Uterus (tissue), 3 donors: ENCODE measurements at regions not wholly inside any gene's neighbourhood (a gene's known extent, or its start where the extent isn't known, plus 50 kb on each side); places are given as distances from the start of the nearest gene placed in this dataset.

Source experiments
- DNase-seq, 2 donors: peaks; one replicate each; pipeline ENCODE4 v3.0.0-alpha.2; 2019 to 2020
- H3K27ac ChIP-seq, 2 donors: fragments of 200-600 bp; sonication (generic); 1 replicate in 1 of 2; 2 replicates in 1 of 2; pipeline ENCODE4 v1.5.1; 2016 to 2018
- H3K27me3 ChIP-seq, 2 donors: fragments of 200-600 bp; sonication (generic); one replicate each; pipeline ENCODE4 v1.5.1; 2018 to 2019; ENCODE audit warnings: control low read depth in 1 of 2
- H3K36me3 ChIP-seq, 2 donors: fragments of 200-600 bp; sonication (generic); one replicate each; pipeline ENCODE4 v1.5.1; 2019; ENCODE audit warnings: control low read depth in 1 of 2
- H3K4me1 ChIP-seq, 2 donors: fragments of 200-600 bp; sonication (generic); one replicate each; pipeline ENCODE4 v1.5.1; 2018 to 2019; ENCODE audit warnings: control low read depth in 1 of 2
- H3K4me3 ChIP-seq, 2 donors: fragments of 200-600 bp; sonication (generic); 1 replicate in 1 of 2; 2 replicates in 1 of 2; pipeline ENCODE4 v1.5.1; 2018 to 2019; ENCODE audit warnings: mild to moderate bottlenecking in 1 of 2
- H3K9me3 ChIP-seq, 2 donors: fragments of 200-600 bp; sonication (generic); one replicate each; pipeline ENCODE4 v1.5.1; 2019; ENCODE audit warnings: control low read depth in 1 of 2
- POLR2A ChIP-seq, 2 donors: fragments of 450-650 bp; IDR thresholded peaks; one replicate each; pipeline ENCODE4 v1.6.1; 2016; ENCODE audit warnings: antibody characterized with exemption in 2 of 2, mild to moderate bottlenecking in 1 of 2, moderate library complexity in 1 of 2
- intact Hi-C: fragments of 100-400 bp; cut with DNase I; formaldehyde crosslinking; loops from one replicate; pipeline ENCODE4 v1.15.1; 2023; ENCODE audit warnings: low total_unique reads
- TF ChIP-seq, protein P1 (sequence below), 4 experiments: fragments of 200-600 bp in 2 of 4; fragments of 450-650 bp in 2 of 4; sonication (generic) in 2 of 4; IDR thresholded peaks; one replicate each; pipeline ENCODE4 v1.5.1; 2016 to 2019; ENCODE audit warnings: antibody characterized with exemption in 4 of 4, mild to moderate bottlenecking in 2 of 4, moderate library complexity in 1 of 4
- donor health status: DM: yes; HTN: yes; CAD: no.

DNA sequence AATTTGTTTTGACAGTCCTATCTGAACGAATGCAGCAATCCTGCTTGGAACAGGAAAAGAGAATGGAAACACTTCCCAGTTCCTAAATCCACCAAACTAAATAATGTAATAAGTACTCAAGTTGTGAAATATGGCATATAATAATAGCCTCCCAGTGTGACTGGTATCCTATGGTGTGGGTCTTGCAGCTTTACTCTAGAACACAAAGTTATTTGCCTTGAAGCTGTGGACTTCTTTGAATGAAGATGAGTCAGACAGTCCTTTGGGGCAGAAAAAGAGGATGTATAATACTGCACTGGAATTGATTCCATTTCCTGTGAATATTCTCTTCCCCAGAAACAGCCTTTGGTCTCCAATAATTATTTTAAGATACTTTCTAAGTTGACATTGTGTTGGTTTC is 887.0 kb downstream of the KCNA4 start:
- H3K27me3 ChIP-seq = no peaks in the 10 kb centered on the region
- DNase-seq = no peak
- intact Hi-C loops = no loop called here
- H3K4me1 ChIP-seq = no peaks in the 10 kb centered on the region
- H3K36me3 ChIP-seq = no peaks in the 10 kb centered on the region
- H3K27ac ChIP-seq = no peak overlapping the region
- TF ChIP-seq, protein P1, sequence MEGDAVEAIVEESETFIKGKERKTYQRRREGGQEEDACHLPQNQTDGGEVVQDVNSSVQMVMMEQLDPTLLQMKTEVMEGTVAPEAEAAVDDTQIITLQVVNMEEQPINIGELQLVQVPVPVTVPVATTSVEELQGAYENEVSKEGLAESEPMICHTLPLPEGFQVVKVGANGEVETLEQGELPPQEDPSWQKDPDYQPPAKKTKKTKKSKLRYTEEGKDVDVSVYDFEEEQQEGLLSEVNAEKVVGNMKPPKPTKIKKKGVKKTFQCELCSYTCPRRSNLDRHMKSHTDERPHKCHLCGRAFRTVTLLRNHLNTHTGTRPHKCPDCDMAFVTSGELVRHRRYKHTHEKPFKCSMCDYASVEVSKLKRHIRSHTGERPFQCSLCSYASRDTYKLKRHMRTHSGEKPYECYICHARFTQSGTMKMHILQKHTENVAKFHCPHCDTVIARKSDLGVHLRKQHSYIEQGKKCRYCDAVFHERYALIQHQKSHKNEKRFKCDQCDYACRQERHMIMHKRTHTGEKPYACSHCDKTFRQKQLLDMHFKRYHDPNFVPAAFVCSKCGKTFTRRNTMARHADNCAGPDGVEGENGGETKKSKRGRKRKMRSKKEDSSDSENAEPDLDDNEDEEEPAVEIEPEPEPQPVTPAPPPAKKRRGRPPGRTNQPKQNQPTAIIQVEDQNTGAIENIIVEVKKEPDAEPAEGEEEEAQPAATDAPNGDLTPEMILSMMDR (IDR thresholded peaks at IDR 0.05) = no peak
- TF ChIP-seq POLR2A (IDR thresholded peaks at IDR 0.05) = no peak
- no peak overlapping the region for H3K4me3 ChIP-seq
- H3K9me3 ChIP-seq = no peaks in the 10 kb centered on the region

DNA sequence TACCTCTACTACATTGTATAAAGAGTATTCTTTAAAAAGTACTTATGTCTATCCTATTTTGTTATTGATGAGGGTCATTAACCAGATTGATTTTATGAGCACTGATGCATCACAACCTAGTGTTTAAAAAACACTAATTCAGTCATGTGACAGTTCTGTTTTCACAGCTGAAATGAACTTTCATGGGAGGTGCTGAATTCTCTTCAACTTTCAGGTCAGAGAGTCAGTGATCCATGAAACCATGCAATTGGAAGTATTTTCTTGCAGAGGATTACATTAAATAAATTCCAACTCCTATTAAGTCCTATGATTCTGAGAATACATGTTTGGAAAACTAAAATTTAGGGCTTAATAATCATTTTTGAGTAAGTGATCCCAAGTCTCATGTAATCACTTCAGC is 889.4 kb downstream of the KCNA4 start:
- TF ChIP-seq, protein P1 (IDR thresholded peaks at IDR 0.05) = no peak
- TF ChIP-seq POLR2A (IDR thresholded peaks at IDR 0.05) = no peak
- no peaks in the 10 kb centered on the region for H3K27me3 ChIP-seq

DNA sequence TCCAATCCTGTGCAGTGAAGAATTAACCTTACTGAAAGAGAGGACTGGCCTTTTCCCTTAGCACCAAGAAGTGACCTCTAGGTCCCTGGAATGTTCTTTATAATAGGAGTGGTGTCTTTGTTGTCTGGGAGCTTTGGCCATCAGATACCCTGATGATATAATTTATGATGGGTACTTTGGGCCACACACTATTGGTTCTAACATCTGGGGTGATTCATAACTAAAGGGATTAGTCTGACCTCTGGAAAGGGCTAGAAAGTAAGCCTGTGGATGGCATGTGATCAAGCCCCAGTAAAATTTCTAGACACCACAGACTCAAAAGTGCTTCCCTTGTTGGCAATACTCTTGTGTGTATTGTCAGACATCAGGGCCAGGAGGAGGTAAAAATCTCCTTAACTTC is 891.2 kb downstream of the KCNA4 start:
- H3K4me1 ChIP-seq = no peaks in the 10 kb centered on the region
- H3K27me3 ChIP-seq = no peaks in the 10 kb centered on the region
- TF ChIP-seq, protein P1 (IDR thresholded peaks at IDR 0.05) = no peak
- TF ChIP-seq POLR2A (IDR thresholded peaks at IDR 0.05) = no peak
- no peaks in the 10 kb centered on the region for H3K36me3 ChIP-seq
- H3K9me3 ChIP-seq = no peaks in the 10 kb centered on the region
- H3K27ac ChIP-seq = no peak overlapping the region
- no peak overlapping the region for H3K4me3 ChIP-seq
- DNase-seq = no peak
- intact Hi-C loops = no loop called here

More for the DNA sequence above, 889.4 kb downstream of the KCNA4 start:
- intact Hi-C loops = no loop called here
- Histone ChIP-seq H3K9me3 (no peaks in the 10 kb centered on the region), H3K4me1 (no peaks in the 10 kb centered on the region), H3K36me3 (no peaks in the 10 kb centered on the region), H3K27ac (no peak overlapping the region), H3K4me3 (no peak overlapping the region)
- no peak for DNase-seq

DNA sequence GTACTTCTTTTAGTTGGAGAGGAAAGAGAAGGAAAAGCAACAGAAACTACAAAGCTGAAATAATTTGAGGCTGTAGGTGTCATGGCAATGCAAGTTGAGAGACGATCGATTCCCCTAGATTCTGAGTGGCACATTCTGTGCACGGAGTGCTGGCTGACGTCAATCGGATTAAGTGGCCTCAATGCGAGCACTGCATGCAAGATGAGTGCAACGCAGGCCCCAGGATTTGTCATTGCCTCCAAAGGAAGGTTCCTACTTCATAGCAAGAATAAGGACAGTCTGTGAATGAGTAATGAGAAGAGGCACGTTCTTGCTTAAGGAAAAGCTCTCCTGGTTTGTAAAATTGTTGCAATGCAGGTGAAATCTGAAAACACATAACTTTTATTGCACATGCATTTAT is 892.4 kb downstream of the KCNA4 start:
- DNase-seq = no peak
- Histone ChIP-seq H3K4me1 (no peaks in the 10 kb centered on the region), H3K36me3 (no peaks in the 10 kb centered on the region), H3K27ac (no peak overlapping the region), H3K9me3 (no peaks in the 10 kb centered on the region), H3K4me3 (no peak overlapping the region), H3K27me3 (no peaks in the 10 kb centered on the region)
- intact Hi-C loops = no loop called here
- TF ChIP-seq, protein P1 (IDR thresholded peaks at IDR 0.05) = no peak
- no peak for TF ChIP-seq POLR2A (IDR thresholded peaks at IDR 0.05)

DNA sequence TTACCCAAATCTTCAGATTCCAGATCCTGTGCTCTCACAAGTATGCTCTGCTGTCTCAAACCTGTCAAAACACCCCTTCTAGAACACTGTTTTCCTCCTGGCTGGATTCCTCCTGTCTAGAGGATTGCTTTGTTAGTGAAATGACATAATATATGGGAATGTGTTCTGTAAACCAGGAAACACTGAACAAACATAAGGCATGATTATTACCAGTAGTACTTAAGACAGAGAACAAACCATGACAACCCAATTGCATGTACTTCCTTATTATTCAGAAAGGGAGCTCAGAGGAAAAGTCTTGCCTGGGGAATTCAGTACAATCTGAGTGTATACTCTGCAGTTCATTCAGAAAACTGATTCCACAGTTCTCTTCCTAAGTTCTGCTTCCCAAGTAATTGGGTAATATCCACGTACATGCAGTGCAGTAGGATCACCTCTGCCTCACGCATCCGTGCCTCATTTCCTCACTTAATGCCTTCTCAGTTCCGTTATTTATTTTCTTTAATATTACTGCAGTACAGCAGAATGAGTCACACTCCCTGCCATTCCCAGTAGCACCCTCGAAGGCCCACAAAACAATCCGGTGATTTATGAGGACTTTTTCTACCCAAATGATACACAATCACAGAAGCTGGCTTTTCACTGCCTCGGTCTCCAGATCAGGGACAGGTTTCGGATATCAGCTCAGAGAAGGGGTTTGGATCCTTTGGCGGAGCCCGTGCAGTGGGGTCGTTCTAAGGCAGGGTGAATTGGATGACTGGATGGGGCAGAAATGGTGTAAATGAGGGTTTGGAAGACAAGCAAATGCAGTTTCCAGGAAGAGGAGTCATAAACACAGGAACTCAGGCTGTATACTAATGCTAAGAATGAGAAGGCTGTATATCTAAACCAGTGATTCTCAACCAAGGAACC is 896.9 kb downstream of the KCNA4 start:
- H3K9me3 ChIP-seq = no peaks in the 10 kb centered on the region
- H3K4me3 ChIP-seq = no peak overlapping the region
- intact Hi-C loops = no loop called here
- TF ChIP-seq, protein P1 (IDR thresholded peaks at IDR 0.05) = no peak
- no peak for TF ChIP-seq POLR2A (IDR thresholded peaks at IDR 0.05)
- no peak for DNase-seq
- H3K27me3 ChIP-seq = no peaks in the 10 kb centered on the region
- peak overlapping the region in 1 of 2 donors; percentile 26 for H3K27ac ChIP-seq
- H3K4me1 ChIP-seq = no peaks in the 10 kb centered on the region
- H3K36me3 ChIP-seq = no peaks in the 10 kb centered on the region
